Stimulated activated CD4-positive, alpha-beta T cell treated with anti-CD3 and anti-CD28 coated beads, Interleukin-15, amount 100 ng/mL, for 48 hours (primary cell): ENCODE measurements at regions not wholly inside any gene's neighbourhood (a gene's known extent, or its start where the extent isn't known, plus 50 kb on each side); places are given as distances from the start of the nearest gene placed in this dataset.

Experiments used
- DNase-seq, 2 donors: peaks; one replicate each; pipeline ENCODE4 v3.0.0-alpha.2; 2020; ENCODE audit warnings: low read depth in 2 of 2

- no peak for DNase-seq
These were observed 392.1 kb upstream of the HSF2 start for GRCh38 chr6:122007339-122007738.

- no peak for DNase-seq
These were observed 391.1 kb upstream of the HSF2 start for GRCh38 chr6:122008101-122008999.

- DNase-seq, result no peak
These were observed 390.5 kb upstream of the HSF2 start for GRCh38 chr6:122009000-122009350.

- DNase-seq, result no peak
These were observed 386.9 kb upstream of the HSF2 start for GRCh38 chr6:122012578-122012977.

GRCh38 chr6:122014961-122015360 lies 384.5 kb upstream of the HSF2 start:
- DNase-seq, result no peak

GRCh38 chr6:122020588-122021264 lies 378.7 kb upstream of the HSF2 start:
- no peak for DNase-seq

- no peak for DNase-seq
These were observed 374.3 kb upstream of the HSF2 start for GRCh38 chr6:122025104-122025503.

- DNase-seq, result no peak
These were observed 372.7 kb upstream of the HSF2 start for GRCh38 chr6:122026582-122027369.

GRCh38 chr6:122028933-122029522 lies 370.4 kb upstream of the HSF2 start:
- no peak for DNase-seq

- DNase-seq, result no peak
These were observed 365.8 kb upstream of the HSF2 start for GRCh38 chr6:122033564-122034181.

- DNase-seq, result no peak
These were observed 364.3 kb upstream of the HSF2 start for GRCh38 chr6:122035173-122035572.

GRCh38 chr6:122040261-122040660 lies 359.2 kb upstream of the HSF2 start:
- no peak for DNase-seq

GRCh38 chr6:122042380-122042779 lies 357.1 kb upstream of the HSF2 start:
- no peak for DNase-seq

GRCh38 chr6:122042960-122043735 lies 356.3 kb upstream of the HSF2 start:
- no peak for DNase-seq

- DNase-seq, result no peak
These were observed 350.9 kb upstream of the HSF2 start for GRCh38 chr6:122048570-122048969.

GRCh38 chr6:122049341-122049740 lies 350.1 kb upstream of the HSF2 start:
- DNase-seq, result no peak

- no peak for DNase-seq
These were observed 349.2 kb upstream of the HSF2 start for GRCh38 chr6:122050242-122050755.

- DNase-seq, result no peak
These were observed 347.0 kb upstream of the HSF2 start for GRCh38 chr6:122052346-122052900.

- DNase-seq, result no peak
These were observed 339.5 kb upstream of the HSF2 start for GRCh38 chr6:122059918-122060317.

- no peak for DNase-seq
These were observed 337.6 kb upstream of the HSF2 start for GRCh38 chr6:122061855-122062254.
